ENCODE measurements at regions not wholly inside any gene's neighbourhood (a gene's known extent, or its start where the extent isn't known, plus 50 kb on each side); places are given as distances from the start of the nearest gene placed in this dataset.

- no peak for TF ChIP-seq ZBTB44 (tag by site-specific recombination; IDR thresholded peaks at IDR 0.05)
- no peak for TF ChIP-seq ZEB2 (tag by site-specific recombination; IDR thresholded peaks at IDR 0.05)
- TF ChIP-seq ZNF148 (tag by site-specific recombination; IDR thresholded peaks at IDR 0.05; ENCODE audit: borderline replicate concordance), result no peak
- no peak for TF ChIP-seq ZNF398 (tag by site-specific recombination; IDR thresholded peaks at IDR 0.05)
- no peak for TF ChIP-seq ZNF350 (tag by site-specific recombination; IDR thresholded peaks at IDR 0.05)
- TF ChIP-seq ZNF514 (tag by site-specific recombination; IDR thresholded peaks at IDR 0.05), result no peak
- no peak for TF ChIP-seq ZNF521 (tag by site-specific recombination; IDR thresholded peaks at IDR 0.05)
- TF ChIP-seq ZIC2 (tag by site-specific recombination; IDR thresholded peaks at IDR 0.05), result no peak
- TF ChIP-seq MYNN (tag by site-specific recombination; IDR thresholded peaks at IDR 0.05; ENCODE audit: borderline replicate concordance), result no peak
- TF ChIP-seq ZNF184 (tag by site-specific recombination; IDR thresholded peaks at IDR 0.05), result no peak
Observed at GRCh38 chr5:38078161-38078560, 180.2 kb upstream of the EGFLAM start (continued).

GRCh38 chr5:38077652-38078051 is 180.7 kb upstream of the EGFLAM start:
- H3K4me1 ChIP-seq (ENCODE audit: control insufficient read depth, insufficient read depth, low read length), result no peaks in the 10 kb centered on the region
- H3K36me3 ChIP-seq (ENCODE audit: control insufficient read depth in 2 of 2, insufficient read depth in 1 of 2, low read length in 2 of 2), result no peaks in the 10 kb centered on the region
- ChIA-PET CTCF (no interaction called here), POLR2A (no interaction called here)
- no peaks in the 10 kb centered on the region for H3K9me3 ChIP-seq (ENCODE audit: control insufficient read depth, insufficient read depth, low read depth, low read length)
- no peak overlapping the region for H3K27ac ChIP-seq (ENCODE audit: extremely low read depth, low read depth, low read length)
- no peak overlapping the region for H3K4me3 ChIP-seq (ENCODE audit: low read depth, low read length)
- TF ChIP-seq SCRT2 (tag by site-specific recombination; IDR thresholded peaks at IDR 0.05) (peak; percentile 55; the same call in 1 of the 2 replicates), ZNF391 (tag by site-specific recombination; IDR thresholded peaks at IDR 0.05; ENCODE audit: borderline replicate concordance, low read depth) (no peak), ZNF157 (tag by site-specific recombination; IDR thresholded peaks at IDR 0.05) (0 out of 2 replicates have a peak, but pooled peaks have one; percentile 48), ZNF311 (tag by site-specific recombination; IDR thresholded peaks at IDR 0.05; ENCODE audit: borderline replicate concordance) (no peak)

GRCh38 chr5:38071831-38072694 is 186.3 kb upstream of the EGFLAM start:
- ChIA-PET CTCF (no interaction called here), POLR2A (no interaction called here)
- Histone ChIP-seq H3K4me1 (ENCODE audit: control insufficient read depth, insufficient read depth, low read length) (no peaks in the 10 kb centered on the region), H3K27ac (ENCODE audit: extremely low read depth, low read depth, low read length) (no peak overlapping the region), H3K4me3 (ENCODE audit: low read depth, low read length) (no peak overlapping the region), H3K36me3 (ENCODE audit: control insufficient read depth in 2 of 2, insufficient read depth in 1 of 2, low read length in 2 of 2) (no peaks in the 10 kb centered on the region), H3K9me3 (ENCODE audit: control insufficient read depth, insufficient read depth, low read depth, low read length) (no peaks in the 10 kb centered on the region)
- TF ChIP-seq ZNF610 (tag by site-specific recombination; IDR thresholded peaks at IDR 0.05; ENCODE audit: borderline replicate concordance), result no peak

Measured in HEK293 (cell line).